Naive thymus-derived CD4-positive, alpha-beta T cell (primary cell): ENCODE measurements at regions not wholly inside any gene's neighbourhood (a gene's known extent, or its start where the extent isn't known, plus 50 kb on each side); places are given as distances from the start of the nearest gene placed in this dataset.

ENCODE experiments used
- ATAC-seq: fragments of 150-1000 bp; cut with Tn5 transposase; 2 replicates; pipeline ENCODE4 v1.10.0; 2021; ENCODE audit warnings: mild to moderate bottlenecking, moderate library complexity
- CTCF ChIA-PET: fragments of 350-600 bp; sonication (Branson Sonifier 250); formaldehyde crosslinking; loops from one replicate; lab custom pipeline; 2021; ENCODE audit warnings: antibody characterized with exemption; lab: Charles Lee
- POLR2A ChIA-PET: fragments of 350-600 bp; sonication (Branson Sonifier 250); formaldehyde crosslinking; loops from one replicate; lab custom pipeline; 2021; ENCODE audit warnings: antibody characterized with exemption, inconsistent platforms; lab: Charles Lee
- DNase-seq, 9 donors: peaks; one replicate each; pipeline versions ENCODE4 v3.0.0 to v3.0.0-alpha.2; 2020 to 2022; ENCODE audit warnings: mixed read lengths in 1 of 9
- H3K27ac ChIP-seq: one replicate; pipeline ENCODE4 v1.7.0; 2013; ENCODE audit warnings: mild to moderate bottlenecking, low read depth, low read length, moderate library complexity
- H3K27me3 ChIP-seq, 2 donors: one replicate each; pipeline ENCODE4 v1.7.0; 2013; ENCODE audit warnings: low read length in 2 of 2, mild to moderate bottlenecking in 2 of 2, moderate library complexity in 2 of 2; ENCODE audit not compliant: control insufficient read depth in 2 of 2, insufficient read depth in 2 of 2
- H3K36me3 ChIP-seq, 3 experiments: 1 replicate in 2 of 3; 2 replicates in 1 of 3; pipeline ENCODE4 v1.7.0; 2013; ENCODE audit warnings: low read length in 3 of 3, mild to moderate bottlenecking in 3 of 3, moderate library complexity in 1 of 3; ENCODE audit not compliant: insufficient read depth in 3 of 3, control insufficient read depth in 2 of 3
- H3K4me1 ChIP-seq, 2 donors: one replicate each; pipeline ENCODE4 v1.7.0; 2013; ENCODE audit warnings: low read length in 2 of 2, mild to moderate bottlenecking in 2 of 2, moderate library complexity in 1 of 2; ENCODE audit not compliant: control insufficient read depth in 2 of 2, insufficient read depth in 2 of 2
- H3K4me3 ChIP-seq: 2 replicates; pipeline ENCODE4 v1.7.0; 2013; ENCODE audit warnings: mild to moderate bottlenecking, low read length
- H3K9me3 ChIP-seq, 3 experiments: 1 replicate in 2 of 3; 2 replicates in 1 of 3; pipeline ENCODE4 v1.7.0; 2013; ENCODE audit warnings: low read length in 3 of 3; ENCODE audit not compliant: control insufficient read depth in 2 of 3
- H3K27ac Mint-ChIP-seq, 9 donors: one replicate each; pipeline ENCODE4 v1.8.0; 2020 to 2022; ENCODE audit warnings: mixed read lengths in 9 of 9, mild to moderate bottlenecking in 8 of 9, moderate library complexity in 5 of 9, inconsistent platforms in 2 of 9
- H3K27me3 Mint-ChIP-seq, 5 donors: one replicate each; pipeline ENCODE4 v1.8.0; 2021 to 2022; ENCODE audit warnings: mixed read lengths in 5 of 5, mild to moderate bottlenecking in 1 of 5
- H3K36me3 Mint-ChIP-seq, 5 donors: one replicate each; pipeline ENCODE4 v1.8.0; 2020 to 2022; ENCODE audit warnings: mixed read lengths in 5 of 5, mild to moderate bottlenecking in 3 of 5, inconsistent platforms in 1 of 5
- H3K4me1 Mint-ChIP-seq, 7 donors: one replicate each; pipeline ENCODE4 v1.8.0; 2020 to 2022; ENCODE audit warnings: mixed read lengths in 7 of 7, mild to moderate bottlenecking in 3 of 7, inconsistent platforms in 1 of 7
- H3K4me3 Mint-ChIP-seq, 10 donors: one replicate each; pipeline ENCODE4 v1.8.0; 2020 to 2022; ENCODE audit warnings: mild to moderate bottlenecking in 10 of 10, mixed read lengths in 10 of 10, moderate library complexity in 6 of 10, inconsistent platforms in 2 of 10
- H3K9me3 Mint-ChIP-seq, 11 donors: one replicate each; pipeline ENCODE4 v1.8.0; 2020 to 2022; ENCODE audit warnings: mixed read lengths in 11 of 11, mild to moderate bottlenecking in 4 of 11, inconsistent platforms in 1 of 11, moderate library complexity in 1 of 11
- intact Hi-C, 2 donors: fragments of 100-400 bp; cut with micrococcal nuclease; formaldehyde crosslinking; loops; one replicate each; pipeline ENCODE4 v1.15.1; 2023

GRCh38 chr13:65472336-65472735, 1757.8 kb downstream of the PCDH9 start:
- no peak overlapping the region for H3K4me3 ChIP-seq
- no peak for DNase-seq

GRCh38 chr13:65470781-65471180, 1759.4 kb downstream of the PCDH9 start:
- Mint-ChIP-seq H3K4me1 (no peaks in the 10 kb centered on the region), H3K4me3 (no peak overlapping the region)
- CTCF ChIA-PET, result no interaction called here

More at GRCh38 chr13:65472336-65472735, 1757.8 kb downstream of the PCDH9 start:
- Mint-ChIP-seq H3K4me3 (no peak overlapping the region), H3K4me1 (no peaks in the 10 kb centered on the region), H3K9me3 (peaks cover 0 to 20% (median 4%) of the 10 kb centered on the region in 11 donors), H3K27me3 (no peaks in the 10 kb centered on the region), H3K27ac (no peak overlapping the region), H3K36me3 (no peaks in the 10 kb centered on the region)
- no peak for ATAC-seq
- POLR2A ChIA-PET, result no interaction called here
- Histone ChIP-seq H3K4me1 (no peaks in the 10 kb centered on the region), H3K36me3 (no peaks in the 10 kb centered on the region), H3K27me3 (no peaks in the 10 kb centered on the region), H3K27ac (no peak overlapping the region), H3K9me3 (no peaks in the 10 kb centered on the region)
- CTCF ChIA-PET, result no interaction called here
- intact Hi-C loops, result no loop called here

GRCh38 chr13:65468628-65469027, 1761.5 kb downstream of the PCDH9 start:
- peak; percentile 68 for ATAC-seq
- no peaks in the 10 kb centered on the region for H3K4me1 Mint-ChIP-seq
- peaks cover 1 to 28% (median 9%) of the 10 kb centered on the region in 11 donors for H3K9me3 Mint-ChIP-seq
- POLR2A ChIA-PET, result no interaction called here
- H3K36me3 ChIP-seq, result no peaks in the 10 kb centered on the region
- no peak overlapping the region for H3K4me3 ChIP-seq
- CTCF ChIA-PET, result no interaction called here
- H3K27me3 Mint-ChIP-seq, result no peaks in the 10 kb centered on the region
- no peak overlapping the region for H3K4me3 Mint-ChIP-seq
- intact Hi-C loops, result no loop called here
- no peaks in the 10 kb centered on the region for H3K27me3 ChIP-seq
- no peaks in the 10 kb centered on the region for H3K4me1 ChIP-seq
- H3K27ac ChIP-seq, result no peak overlapping the region
- H3K36me3 Mint-ChIP-seq, result no peaks in the 10 kb centered on the region
- no peak overlapping the region for H3K27ac Mint-ChIP-seq
- H3K9me3 ChIP-seq, result no peaks in the 10 kb centered on the region
- DNase-seq, result no peak

More at GRCh38 chr13:65470781-65471180, 1759.4 kb downstream of the PCDH9 start:
- no peaks in the 10 kb centered on the region for H3K36me3 Mint-ChIP-seq
- no peaks in the 10 kb centered on the region for H3K4me1 ChIP-seq
- H3K36me3 ChIP-seq, result no peaks in the 10 kb centered on the region
- DNase-seq (no peak), ATAC-seq (no peak)
- no peak overlapping the region for H3K27ac Mint-ChIP-seq
- H3K27ac ChIP-seq, result no peak overlapping the region
- no peaks in the 10 kb centered on the region for H3K9me3 ChIP-seq
- intact Hi-C loops, result no loop called here
- H3K9me3 Mint-ChIP-seq, result peaks cover 0 to 24% (median 7%) of the 10 kb centered on the region in 11 donors
- H3K27me3 Mint-ChIP-seq, result no peaks in the 10 kb centered on the region
- POLR2A ChIA-PET, result no interaction called here
- H3K27me3 ChIP-seq, result no peaks in the 10 kb centered on the region
- no peak overlapping the region for H3K4me3 ChIP-seq

- no peak for ATAC-seq
- H3K9me3 ChIP-seq, result no peaks in the 10 kb centered on the region
- no peaks in the 10 kb centered on the region for H3K36me3 Mint-ChIP-seq
- intact Hi-C loops, result no loop called here
- CTCF ChIA-PET, result no interaction called here
- H3K27me3 Mint-ChIP-seq, result no peaks in the 10 kb centered on the region
- H3K4me3 Mint-ChIP-seq, result no peak overlapping the region
- no peak for DNase-seq
- POLR2A ChIA-PET, result no interaction called here
- H3K27ac ChIP-seq, result no peak overlapping the region
- H3K4me1 ChIP-seq, result no peaks in the 10 kb centered on the region
- H3K4me3 ChIP-seq, result no peak overlapping the region
- no peaks in the 10 kb centered on the region for H3K4me1 Mint-ChIP-seq
- H3K9me3 Mint-ChIP-seq, result peaks cover 0 to 21% (median 9%) of the 10 kb centered on the region in 11 donors
- H3K27ac Mint-ChIP-seq, result no peak overlapping the region
- H3K27me3 ChIP-seq, result no peaks in the 10 kb centered on the region
- H3K36me3 ChIP-seq, result no peaks in the 10 kb centered on the region
Observed at GRCh38 chr13:65461590-65461989, 1768.5 kb downstream of the PCDH9 start.

- POLR2A ChIA-PET, result no interaction called here
- peaks cover 0 to 15% (median 5%) of the 10 kb centered on the region in 11 donors for H3K9me3 Mint-ChIP-seq
- intact Hi-C loops, result no loop called here
Observed at GRCh38 chr13:65460136-65460535, 1770.0 kb downstream of the PCDH9 start.

GRCh38 chr13:65456150-65456912, 1773.8 kb downstream of the PCDH9 start:
- Mint-ChIP-seq H3K36me3 (no peaks in the 10 kb centered on the region), H3K27ac (no peak overlapping the region), H3K4me3 (no peak overlapping the region), H3K9me3 (peaks cover 0 to 8% (median 0%) of the 10 kb centered on the region in 11 donors), H3K4me1 (no peaks in the 10 kb centered on the region), H3K27me3 (no peaks in the 10 kb centered on the region)
- ChIA-PET POLR2A (no interaction called here), CTCF (no interaction called here)
- Histone ChIP-seq H3K4me3 (no peak overlapping the region), H3K9me3 (no peaks in the 10 kb centered on the region), H3K27me3 (no peaks in the 10 kb centered on the region), H3K27ac (no peak overlapping the region), H3K4me1 (no peaks in the 10 kb centered on the region), H3K36me3 (no peaks in the 10 kb centered on the region)
- no peak for ATAC-seq
- intact Hi-C loops, result no loop called here
- no peak for DNase-seq

More at GRCh38 chr13:65460136-65460535, 1770.0 kb downstream of the PCDH9 start:
- Histone ChIP-seq H3K4me1 (no peaks in the 10 kb centered on the region), H3K27me3 (no peaks in the 10 kb centered on the region), H3K9me3 (no peaks in the 10 kb centered on the region), H3K36me3 (no peaks in the 10 kb centered on the region), H3K27ac (no peak overlapping the region), H3K4me3 (no peak overlapping the region)
- no peak for ATAC-seq
- Mint-ChIP-seq H3K27ac (no peak overlapping the region), H3K36me3 (no peaks in the 10 kb centered on the region), H3K4me1 (no peaks in the 10 kb centered on the region), H3K4me3 (no peak overlapping the region), H3K27me3 (no peaks in the 10 kb centered on the region)
- DNase-seq, result no peak
- CTCF ChIA-PET, result no interaction called here

- Histone ChIP-seq H3K27me3 (no peaks in the 10 kb centered on the region), H3K9me3 (no peaks in the 10 kb centered on the region), H3K4me3 (no peak overlapping the region), H3K36me3 (no peaks in the 10 kb centered on the region), H3K27ac (no peak overlapping the region), H3K4me1 (no peaks in the 10 kb centered on the region)
- Mint-ChIP-seq H3K9me3 (peaks cover 0 to 8% (median 0%) of the 10 kb centered on the region in 11 donors), H3K4me3 (no peak overlapping the region), H3K27ac (no peak overlapping the region), H3K4me1 (no peaks in the 10 kb centered on the region), H3K27me3 (no peaks in the 10 kb centered on the region), H3K36me3 (no peaks in the 10 kb centered on the region)
- POLR2A ChIA-PET, result no interaction called here
- DNase-seq (no peak), ATAC-seq (no peak)
- intact Hi-C loops, result no loop called here
- CTCF ChIA-PET, result no interaction called here
Observed at GRCh38 chr13:65454403-65454802, 1775.7 kb downstream of the PCDH9 start.
